Germinal center (tissue), 1 donor: ENCODE measurements at regions not wholly inside any gene's neighbourhood (a gene's known extent, or its start where the extent isn't known, plus 50 kb on each side); places are given as distances from the start of the nearest gene placed in this dataset.
"Not testable (repeated sequence)": the region's sequence is repeated elsewhere in the genome, so short reads cannot be mapped to it uniquely, and the experiment has no call there.

Experiments
- DNase-seq: peaks from one replicate; pipeline ENCODE4 v3.0.0; 2012; ENCODE audit warnings: mixed read lengths, low spot score

- no peak for DNase-seq
Measured at GRCh38 chr13:26484196-26484595, 73.3 kb upstream of the WASF3 start.

DNA sequence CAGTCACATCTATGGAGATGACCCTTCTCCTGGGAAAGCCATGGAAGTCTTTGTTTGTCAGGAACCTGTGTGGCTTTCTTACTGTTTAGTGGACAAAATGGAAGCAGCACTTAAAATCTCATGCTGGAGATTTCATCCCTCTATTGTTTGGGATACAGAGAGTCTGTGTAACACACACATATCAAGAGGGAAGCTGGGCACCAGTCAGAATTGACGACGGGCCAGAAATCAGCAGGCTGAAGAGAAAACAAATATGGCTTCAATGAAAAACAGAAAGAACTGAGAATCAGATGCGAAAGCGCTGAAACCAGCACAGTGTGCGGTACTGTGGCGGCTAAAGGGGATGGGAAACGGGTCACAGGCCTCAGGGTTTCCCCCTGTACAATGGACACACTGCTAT, 72.2 kb upstream of the WASF3 start:
- no peak for DNase-seq

GRCh38 chr13:26485786-26486185, 71.7 kb upstream of the WASF3 start:
- DNase-seq: no peak

DNA sequence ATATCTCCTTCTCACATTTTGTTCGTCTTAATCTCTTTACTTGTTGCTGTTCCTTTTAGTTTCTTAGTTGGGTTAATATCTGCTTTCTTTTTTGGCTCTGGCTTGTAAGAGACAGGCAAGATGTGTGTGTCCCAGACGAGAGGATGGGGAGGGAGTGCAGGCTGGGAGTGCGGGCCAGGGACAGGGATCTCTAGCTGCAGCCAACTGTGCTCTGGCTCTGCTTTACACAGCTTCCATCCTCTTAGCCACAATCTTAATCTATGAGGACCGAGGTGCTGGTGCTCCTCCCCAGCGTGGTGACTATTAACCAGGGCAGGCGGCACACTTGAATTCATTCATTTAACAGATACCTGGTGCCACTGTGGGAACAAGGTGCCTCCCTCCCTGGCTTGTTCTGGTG, 70.9 kb upstream of the WASF3 start:
- no peak for DNase-seq

GRCh38 chr13:26487781-26488180, 69.7 kb upstream of the WASF3 start:
- no peak for DNase-seq

DNA sequence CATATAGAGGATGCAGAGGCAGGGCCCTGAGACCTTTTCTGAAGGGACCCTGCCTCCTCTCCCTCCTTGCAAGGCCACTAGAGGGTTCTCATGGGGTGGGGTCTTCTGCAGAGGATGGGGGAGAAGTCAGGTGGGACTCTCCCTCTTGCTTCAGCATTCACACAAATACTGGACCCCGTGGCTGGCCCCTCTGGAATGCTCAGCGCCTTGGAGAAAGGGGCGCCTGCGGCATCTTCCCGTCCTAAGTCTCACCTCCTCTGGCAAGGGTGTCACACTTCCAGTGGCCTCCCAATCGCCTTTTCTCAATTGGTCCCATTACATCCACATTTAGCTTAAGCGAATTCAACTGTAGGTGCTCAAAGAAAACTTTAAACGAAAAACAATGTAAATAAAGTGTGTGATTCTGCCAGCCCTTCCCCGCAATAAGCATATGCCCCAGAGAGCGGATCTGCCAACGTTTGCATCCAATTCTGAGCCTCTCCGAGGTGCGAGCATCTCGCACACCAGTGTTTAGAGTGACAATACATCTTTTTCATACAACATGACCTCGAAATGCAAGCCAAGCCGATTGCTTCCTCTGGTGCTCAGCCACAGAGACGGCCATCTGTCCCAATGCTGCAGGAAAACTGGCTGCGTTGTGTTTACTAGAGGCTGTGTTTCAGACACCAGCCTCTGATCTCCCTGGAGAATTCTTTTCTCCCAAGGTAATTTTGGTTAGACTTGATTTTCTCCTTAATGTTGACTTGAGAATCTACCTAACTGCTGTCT, 69.1 kb upstream of the WASF3 start:
- DNase-seq: no peak

DNA sequence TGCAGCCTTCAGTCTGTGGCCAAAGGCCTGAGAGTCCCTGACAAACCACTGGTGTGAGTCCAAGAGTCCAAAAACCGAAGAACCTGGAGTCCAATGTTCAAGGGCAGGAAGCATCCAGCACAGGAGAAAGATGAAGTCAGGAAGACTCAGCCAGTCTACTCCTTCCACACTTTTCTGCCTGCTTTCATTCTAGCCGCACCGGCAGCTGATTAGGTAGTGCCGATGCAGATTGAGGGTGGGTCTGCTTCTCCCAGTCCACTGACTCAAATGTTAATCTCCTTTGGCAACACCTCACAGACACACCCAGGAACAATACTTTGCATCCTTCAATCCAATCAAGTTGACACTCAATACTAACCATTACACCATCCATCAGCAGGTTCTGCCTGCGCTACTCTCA, 65.2 kb upstream of the WASF3 start:
- DNase-seq: not testable (repeated sequence)

DNA sequence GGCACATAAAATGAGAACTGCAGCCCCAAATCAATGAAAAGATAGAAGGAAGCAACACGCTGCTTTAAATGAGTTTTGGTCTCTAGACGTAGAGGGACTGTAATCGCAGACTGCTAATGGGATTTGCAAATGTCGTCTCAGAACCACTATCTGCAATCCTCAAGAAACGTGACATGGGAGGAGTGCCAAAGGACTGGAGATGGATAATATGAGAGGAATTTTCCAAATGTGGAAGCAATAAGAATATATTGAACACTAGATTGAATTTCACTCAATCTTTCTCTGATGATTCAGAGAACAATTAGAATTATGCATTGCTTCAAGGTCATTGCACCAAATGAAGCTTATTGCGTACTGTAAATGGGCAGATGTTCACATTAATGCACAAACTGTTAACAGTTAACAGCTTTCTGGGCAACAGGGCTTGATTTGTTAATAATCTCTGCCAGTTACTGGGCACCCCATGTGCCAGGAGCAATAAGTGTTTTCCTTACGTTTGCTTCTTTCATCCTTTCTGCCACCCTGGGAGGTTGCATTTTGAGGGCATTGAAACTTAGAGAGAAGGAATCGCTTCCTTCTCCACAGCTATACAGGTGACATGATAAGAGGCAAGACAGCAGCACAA, 62.8 kb upstream of the WASF3 start:
- no peak for DNase-seq

DNA sequence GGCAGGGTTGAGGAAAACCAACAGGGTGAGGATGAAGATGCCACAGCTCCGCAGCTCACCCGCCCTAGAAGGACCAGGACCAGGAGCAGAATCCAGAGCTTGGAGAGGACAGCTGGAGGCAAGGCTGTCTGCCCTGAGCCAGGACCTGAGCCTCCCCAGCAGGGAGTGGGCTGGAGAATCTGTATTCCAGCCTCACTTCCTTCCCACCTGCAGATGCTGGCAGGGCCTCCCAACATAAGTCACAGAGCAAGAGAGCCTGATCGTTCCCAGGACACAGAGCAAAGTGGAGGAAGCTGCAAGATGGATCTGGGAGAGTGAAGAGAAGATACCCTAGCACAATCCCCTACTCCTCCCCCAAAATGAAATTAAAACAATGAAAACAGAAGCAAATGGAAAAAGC, 61.7 kb upstream of the WASF3 start:
- DNase-seq: no peak

GRCh38 chr13:26497968-26498511, 59.4 kb upstream of the WASF3 start:
- no peak for DNase-seq

DNA sequence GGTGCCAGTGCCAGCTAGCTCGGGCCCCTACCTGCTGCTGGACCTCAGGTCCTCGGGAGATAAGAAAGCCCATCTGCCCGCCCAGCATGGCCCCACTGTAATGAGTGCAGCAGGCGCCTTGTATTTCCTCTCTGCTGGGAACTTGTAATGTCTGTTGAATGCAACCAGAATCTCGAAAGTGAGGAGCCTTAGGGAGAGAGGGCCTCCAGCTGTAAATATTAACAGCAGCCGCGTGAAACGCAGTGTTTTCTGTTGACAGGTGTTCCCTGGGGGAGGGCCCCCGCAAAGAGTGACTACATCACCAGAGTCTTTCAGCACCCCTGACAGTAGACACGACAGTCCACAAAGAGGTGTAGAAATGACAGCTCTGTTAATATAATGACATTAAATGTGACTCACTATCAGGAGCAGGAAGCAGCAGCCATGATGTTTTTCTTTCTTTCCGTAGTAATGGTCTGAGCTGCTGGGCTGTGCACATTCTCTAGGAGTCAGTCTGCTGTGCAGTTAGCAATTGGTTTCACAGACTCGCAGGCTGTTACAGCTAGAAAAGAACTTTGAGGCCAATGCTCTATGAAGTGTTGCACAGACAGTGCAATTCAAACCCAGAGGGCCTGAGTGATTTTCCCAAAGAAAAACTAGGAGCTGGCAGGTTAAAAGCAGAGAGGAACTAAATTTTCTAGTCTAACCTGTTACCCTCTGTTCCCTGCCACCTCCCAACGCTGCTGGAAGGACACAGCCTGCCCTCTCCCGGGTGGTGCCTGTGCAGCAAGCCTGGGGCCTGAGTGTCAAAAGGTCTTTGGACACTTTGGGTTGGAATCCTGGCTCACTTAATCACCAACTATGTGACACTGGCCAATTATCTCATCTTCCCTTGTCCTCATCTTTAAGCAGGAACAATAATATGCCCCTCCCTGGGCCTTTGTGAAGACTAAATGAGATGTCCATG, 58.6 kb upstream of the WASF3 start:
- DNase-seq: no peak

DNA sequence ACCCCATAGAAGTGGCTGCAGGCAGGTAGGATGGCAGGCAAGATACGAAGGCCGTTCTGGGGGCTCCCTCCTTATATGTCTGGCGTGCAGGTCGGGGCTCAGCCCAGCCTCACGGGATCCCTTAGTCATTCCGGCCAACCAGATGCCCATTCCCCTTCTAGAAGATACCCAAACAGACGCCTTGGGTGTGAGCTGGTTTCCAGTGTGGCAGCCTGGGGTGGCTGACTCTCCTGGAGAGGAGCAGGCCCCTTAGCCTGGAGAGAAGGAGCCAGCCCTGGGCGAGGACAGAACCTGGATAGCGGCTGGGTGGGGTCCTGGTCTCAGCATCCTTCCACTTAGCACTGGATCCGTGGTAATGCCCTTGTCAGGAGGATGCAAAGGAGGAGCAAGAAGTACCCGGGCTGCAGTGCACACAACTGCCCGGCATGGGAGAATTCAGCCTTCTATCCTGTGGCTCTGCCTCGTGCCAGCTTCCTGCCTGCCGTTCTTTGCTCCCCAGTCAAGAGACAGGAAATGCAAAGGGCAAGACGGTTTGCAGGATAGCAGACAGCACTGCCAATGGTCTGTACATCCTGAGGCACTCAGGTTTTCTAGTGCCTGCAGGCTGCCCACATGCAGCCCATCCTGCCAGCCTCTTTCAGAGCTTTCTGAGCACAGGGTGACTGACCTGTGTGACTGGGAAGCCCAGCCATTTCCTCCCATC, 56.7 kb upstream of the WASF3 start:
- no peak for DNase-seq

DNA sequence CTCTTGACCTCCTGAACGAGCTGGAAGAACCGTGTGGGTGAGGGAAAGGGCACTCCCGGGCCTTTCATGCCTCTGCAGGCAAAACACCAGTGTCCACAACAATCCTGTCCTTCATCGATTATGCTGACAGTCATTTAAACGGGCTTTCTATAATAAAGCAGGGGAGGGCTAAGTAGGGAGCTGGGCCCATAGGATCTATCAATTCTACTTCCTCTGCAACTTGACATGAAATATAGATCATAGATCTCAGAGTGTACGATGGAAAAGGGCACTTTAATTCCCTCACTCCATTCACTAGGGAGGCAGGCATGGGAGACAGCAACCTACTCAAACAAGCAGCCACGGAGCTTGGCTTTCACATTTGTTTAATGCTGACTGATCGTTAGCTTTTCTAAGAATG, 55.8 kb upstream of the WASF3 start:
- no peak for DNase-seq

GRCh38 chr13:26502826-26503225, 54.7 kb upstream of the WASF3 start:
- no peak for DNase-seq

- no peak for DNase-seq
Measured at GRCh38 chr13:26503826-26504594, 53.5 kb upstream of the WASF3 start.
